GM21737 (cell line): ENCODE measurements at regions not wholly inside any gene's neighbourhood (a gene's known extent, or its start where the extent isn't known, plus 50 kb on each side); places are given as distances from the start of the nearest gene placed in this dataset.
A peak's percentile ranks its signal among the peaks of the same experiment; 100 is the strongest.
"Not testable (repeated sequence)": the region's sequence is repeated elsewhere in the genome, so short reads cannot be mapped to it uniquely, and the experiment has no call there.

Source experiments
- ATAC-seq: cut with Tn5 transposase; IDR thresholded peaks from one replicate; pipeline ENCODE4 v1.9.1; 2021; ENCODE audit warnings: mild to moderate bottlenecking, moderate library complexity; ENCODE audit not compliant: unreplicated experiment

DNA sequence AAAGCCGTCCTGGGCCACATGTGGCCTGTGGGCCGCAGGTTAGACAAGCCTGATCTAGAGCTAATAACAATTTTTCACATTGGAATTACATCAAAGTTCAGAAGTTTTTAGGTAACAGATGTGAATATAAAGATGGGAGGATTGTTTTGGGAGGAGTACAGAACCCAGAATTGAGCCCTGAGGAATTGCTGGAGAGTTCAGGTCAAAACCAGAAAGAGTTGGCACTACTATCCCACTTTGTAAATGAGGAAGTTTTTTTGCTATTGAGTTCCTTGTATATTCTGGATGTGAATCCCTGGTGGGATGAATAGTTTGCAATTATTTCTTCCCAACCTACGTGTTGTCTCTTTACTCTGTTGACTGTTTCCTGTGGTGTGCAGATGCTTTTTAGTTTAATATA is 109.5 kb upstream of the LIPC start:
- no peak for ATAC-seq

DNA sequence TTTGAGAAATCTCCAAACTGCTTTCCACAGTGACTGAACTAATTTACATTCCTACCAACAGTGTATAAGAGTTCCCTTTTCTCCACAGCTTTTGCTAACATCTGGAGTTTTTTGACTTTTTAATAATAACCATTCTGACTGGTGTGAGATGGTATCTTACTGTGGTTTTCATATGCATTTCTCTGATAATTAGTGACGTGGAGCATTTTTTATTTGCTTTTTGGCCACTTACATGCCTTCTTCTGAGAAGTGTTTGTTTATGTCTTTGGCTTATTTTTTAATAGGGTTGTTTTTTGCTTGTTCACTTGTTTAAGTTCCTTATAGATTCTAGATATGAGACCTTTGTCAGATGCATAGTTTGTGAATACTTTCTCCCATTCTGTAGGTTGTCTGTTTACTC is 108.5 kb upstream of the LIPC start:
- not testable (repeated sequence) for ATAC-seq

DNA sequence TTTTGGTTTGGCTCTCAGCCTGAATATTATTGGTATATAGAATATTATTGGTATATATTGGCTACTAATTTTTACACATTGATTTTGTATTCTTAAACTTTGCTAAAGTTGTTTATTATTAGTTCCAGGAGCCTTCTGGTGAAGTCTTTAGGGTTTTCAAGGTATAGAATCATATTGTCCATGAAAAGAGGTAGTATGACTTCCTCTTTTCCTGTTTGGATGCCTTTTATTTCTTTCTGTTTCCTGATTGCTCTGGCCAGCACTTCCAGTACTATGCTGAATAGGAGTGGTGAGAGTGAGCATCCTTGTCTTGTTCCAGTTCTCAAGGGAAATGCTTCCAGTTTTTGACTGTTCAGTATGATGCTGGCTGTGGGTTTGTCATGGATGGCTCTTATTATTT is 107.3 kb upstream of the LIPC start:
- no peak for ATAC-seq

DNA sequence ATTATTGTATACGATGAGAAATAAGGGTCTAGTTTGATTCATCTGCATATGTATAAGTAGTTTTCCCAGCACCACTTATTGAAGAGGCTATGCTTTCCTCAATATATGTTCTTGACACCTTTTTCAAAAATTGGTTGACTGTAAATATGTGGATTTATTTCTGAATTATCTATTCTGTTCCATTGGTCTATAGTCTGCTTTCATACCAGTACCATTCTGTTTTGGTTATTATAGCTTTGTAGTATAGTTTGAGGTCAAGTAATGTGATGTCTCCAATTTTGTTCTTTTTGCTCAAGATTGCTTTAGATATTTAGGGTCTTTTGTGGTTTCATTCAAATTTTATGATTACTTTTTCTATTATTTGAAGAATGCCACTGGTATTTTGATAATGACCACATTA is 103.8 kb upstream of the LIPC start:
- ATAC-seq, result no peak

DNA sequence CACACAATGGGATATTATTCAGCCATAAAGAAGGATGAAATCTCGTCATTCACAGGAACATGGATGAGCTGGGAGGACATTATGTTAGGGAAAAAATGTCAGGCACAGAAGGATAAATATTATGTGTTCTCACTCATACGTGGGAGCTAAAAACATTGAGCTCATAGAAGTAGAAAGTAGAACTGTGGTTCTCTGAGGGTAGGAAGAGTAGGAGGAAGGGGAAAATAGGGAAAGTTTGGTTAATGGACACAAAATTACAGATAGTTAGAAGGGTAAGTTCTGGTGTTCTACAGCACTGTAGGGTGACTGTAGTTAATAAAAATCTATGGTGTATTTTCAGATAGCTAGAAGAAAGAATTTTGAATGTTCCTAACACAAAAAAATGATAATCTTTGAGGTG is 102.6 kb upstream of the LIPC start:
- ATAC-seq, result no peak

DNA sequence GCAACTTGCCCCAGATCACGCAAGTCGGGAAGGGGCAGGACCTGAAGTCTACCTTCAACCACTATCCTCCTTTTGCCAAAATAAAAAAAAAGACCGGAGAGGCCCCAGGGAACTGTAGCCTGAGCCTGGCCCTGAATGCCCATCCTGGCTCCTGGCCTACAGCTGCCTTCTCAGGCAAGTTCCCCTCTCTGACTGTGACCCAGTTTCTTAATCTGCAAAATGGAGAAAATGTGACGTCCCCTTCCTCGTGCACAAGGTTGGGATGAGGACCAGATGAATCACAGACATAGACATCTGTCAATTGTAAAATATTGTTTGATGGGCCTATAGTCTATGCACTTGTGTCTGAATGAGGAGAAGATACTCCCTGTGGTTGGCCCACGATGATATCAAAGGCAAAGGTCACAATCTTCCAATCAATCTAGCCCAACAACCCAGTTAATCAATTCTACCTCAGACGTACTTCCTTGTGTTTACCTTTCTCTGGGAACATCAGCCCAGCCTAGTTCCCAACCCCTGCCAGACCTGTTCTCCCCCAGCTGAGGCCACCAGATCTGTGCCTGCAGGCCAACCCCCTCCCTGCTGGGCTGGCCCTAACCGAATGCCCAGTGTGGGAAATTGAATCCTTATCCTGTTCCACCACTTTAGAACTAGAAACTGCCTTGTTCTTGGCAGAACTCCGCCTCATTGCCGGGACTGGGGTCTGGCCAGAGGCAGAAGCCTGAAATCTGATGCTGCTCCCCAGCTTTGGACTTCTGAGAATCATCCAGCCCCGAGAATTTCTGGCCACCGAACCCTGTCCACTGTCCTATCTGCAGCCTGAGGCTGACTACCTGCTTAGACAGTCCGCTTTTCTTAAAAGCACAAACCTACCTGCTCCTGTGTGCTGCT is 101.8 kb upstream of the LIPC start:
- ATAC-seq, result no peak

DNA sequence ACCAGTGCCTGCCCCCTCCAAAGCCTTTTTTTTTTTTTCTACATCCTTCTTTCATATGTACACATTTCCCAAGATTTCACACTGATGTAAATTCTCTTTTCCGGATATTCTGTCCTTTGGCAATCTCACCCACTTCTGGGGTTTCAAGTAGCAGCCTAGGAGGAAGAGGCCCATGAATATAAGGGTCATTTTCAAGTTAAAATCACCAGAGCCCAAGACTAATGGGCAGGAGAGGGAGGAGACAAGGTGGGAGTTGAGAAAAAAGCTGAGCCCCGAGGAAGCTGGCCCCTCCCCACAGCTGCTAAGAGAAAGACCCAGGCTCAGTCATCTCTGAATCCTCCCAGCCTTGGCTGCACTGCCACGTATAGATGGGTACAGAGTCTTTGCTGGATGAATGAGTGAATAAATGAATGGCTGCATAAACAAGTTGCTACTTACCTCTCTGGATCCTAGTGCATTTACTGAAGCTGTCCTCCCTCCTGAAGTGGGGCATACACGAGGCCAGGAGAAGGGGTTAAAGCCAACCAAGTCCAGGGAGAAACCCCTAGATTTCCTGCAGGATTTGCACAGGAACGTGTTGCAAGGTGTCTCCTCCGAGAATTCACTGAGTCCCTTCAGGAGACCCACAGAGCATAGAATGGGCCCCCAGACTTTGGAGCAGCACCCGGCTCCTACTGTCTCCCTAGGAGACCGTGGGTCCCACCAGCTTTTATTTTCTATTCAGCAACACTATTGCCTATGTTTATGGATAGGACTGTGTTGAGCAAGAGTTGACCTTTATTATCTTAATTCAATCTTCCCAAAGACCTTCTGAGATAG is 100.8 kb upstream of the LIPC start:
- ATAC-seq, result no peak

DNA sequence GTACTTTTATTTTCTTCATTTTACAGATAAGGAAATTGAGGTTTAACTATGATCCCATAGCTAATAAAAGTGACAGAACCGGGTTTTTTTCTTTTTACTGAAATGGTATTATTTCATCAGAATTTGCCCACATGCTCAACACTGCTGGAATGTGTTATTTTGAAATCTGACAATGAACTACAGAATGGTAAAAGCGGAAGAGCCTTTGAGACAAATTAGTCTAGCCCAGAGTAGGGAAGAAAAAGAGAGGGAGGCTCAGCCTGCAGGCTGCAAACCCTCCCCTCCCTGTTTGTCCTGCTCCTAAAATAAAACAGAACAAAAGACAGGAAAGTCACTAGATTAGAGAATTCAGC is 100.3 kb upstream of the LIPC start:
- no peak for ATAC-seq

DNA sequence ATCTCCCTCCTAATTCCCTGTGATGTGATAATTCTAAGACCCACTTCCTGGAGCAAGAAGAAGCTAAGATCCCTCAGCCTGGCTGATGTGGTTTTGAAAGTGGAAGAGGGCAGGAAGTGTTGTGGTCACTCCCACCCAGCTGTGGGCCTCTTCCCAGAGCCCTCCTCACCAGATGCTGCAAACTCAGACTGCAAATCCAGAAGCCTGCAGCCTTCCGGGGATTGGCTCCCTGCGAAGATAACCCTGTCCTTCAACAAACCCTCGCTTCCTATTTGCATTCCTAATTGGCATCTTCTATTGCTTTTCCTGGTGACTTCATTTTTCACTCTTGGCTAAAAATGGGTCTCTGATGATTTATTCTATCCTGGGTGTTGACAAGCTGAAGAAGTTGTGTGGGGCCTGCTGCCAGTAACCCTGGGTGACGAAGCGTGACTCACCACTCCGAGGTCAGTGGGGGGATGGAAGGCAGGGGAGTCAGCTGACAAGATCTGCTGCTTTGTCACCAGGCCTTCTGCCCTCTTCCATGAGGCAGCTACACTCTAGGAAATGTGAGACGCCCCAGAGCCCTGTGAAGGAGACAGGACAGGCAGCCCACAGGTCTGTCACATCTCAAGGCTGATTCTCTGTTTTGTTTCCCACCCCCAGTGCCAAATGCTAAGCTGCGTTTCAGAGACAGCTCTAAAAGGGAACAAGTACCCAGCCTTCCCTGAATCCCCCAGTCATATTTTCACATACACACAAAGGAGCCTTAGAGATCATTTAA is 99.7 kb upstream of the LIPC start:
- peak; percentile 82 for ATAC-seq

DNA sequence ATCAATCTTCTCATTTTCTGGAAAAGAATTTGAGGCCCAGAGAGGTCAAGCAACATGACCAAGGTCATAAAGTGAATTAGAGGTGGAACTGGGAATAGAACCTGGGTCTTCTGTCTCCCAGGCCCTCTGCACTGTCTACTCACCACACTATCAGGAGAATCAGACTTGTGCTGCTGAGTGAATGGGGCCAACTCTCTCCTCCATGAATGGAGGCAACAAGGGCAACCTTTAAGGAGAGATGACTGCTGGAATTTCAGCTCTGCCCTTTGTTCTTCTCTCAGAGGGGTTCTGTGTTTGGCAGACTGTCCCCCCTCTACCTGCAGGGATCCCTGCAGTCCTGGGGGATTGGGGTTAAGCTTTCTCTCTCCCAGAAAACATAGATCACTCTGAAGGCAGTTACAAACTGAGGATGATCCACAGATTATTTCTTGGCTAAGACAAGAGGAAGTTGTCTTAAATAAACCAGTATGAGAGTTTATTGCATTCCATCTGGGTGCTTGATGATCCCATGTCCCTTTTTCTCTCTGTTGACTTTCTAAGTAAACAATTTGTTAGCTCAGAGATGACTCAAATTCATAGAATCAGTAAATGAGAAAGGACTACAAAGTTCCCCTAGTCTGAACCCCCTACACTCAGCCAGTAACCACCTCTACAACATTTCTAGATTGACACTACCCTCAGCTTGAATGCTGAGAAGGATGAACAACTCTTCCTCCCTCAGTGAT is 99.0 kb upstream of the LIPC start:
- ATAC-seq, result no peak

DNA sequence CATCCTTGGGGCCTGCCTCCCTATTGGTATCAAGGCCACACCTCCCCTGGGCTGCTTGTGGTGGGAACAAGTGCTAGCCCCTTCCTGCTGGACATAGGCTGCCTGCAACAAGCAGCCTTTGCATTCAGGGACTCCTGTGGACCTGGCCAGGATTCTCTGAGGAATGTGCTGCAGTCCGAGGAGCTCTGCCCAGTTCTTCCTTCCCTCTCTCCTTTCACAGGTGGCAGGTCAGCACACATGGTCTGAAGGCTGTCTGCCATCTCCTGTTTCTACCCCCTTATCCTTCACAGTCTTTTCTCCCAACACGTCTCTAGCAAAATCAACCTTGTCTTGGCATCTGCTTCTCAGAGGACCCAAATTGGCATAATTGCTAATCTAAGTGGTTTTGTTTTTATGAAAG is 97.0 kb upstream of the LIPC start:
- no peak for ATAC-seq

DNA sequence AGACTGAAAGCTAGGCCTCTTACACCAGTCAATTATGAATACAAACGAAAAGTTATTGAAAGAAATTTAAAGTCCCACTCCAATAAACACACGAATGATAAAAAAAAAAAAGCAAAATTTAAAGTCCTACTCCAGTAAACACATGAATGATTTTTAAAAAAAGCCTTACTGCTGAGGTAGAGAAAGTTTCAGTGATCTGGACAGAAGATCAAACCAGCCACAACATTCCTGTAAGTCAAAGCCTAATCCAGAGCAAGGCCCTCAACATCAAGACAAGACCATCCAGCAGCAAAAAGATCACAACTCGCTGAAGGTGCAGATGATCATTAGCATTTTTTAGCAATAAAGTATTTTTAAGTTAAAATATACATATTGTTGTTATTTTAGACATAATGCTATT is 95.6 kb upstream of the LIPC start:
- ATAC-seq, result no peak

DNA sequence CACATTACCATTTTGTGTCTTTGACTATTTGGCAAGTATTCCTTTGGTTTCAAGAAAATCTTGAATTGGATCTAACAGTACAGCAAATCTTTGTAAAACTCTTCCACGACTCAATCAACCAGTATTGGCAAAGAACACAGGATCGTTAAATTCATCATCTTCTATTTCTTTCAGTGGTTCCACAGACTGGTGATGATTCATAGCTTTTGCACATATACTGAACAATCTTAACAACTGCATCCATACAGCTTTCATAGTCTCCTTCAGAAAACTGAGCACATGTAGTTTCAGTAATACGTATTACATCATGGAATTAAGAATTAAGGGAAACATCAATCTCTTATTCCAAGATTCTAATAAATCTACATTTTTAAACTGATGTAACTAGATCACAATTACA is 91.6 kb upstream of the LIPC start:
- no peak for ATAC-seq

DNA sequence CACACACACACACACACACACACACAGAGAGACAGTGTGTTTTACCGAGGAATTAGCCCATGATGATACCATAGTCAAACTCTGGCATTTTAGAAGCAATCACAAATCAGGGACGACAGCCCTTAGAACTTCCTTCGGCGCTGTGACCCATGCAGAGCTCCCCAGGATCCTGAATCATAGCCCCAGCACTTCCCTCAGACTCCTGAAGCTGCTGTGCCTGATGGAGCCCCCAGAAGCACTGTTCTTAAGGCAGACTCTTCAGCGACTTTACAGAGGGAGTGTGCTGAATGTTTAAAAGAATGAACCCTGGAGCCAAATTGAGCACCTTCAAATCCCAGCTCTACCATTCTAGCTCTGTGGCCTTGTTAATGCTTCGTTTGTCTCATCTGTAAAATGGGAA is 89.3 kb upstream of the LIPC start:
- no peak for ATAC-seq

DNA sequence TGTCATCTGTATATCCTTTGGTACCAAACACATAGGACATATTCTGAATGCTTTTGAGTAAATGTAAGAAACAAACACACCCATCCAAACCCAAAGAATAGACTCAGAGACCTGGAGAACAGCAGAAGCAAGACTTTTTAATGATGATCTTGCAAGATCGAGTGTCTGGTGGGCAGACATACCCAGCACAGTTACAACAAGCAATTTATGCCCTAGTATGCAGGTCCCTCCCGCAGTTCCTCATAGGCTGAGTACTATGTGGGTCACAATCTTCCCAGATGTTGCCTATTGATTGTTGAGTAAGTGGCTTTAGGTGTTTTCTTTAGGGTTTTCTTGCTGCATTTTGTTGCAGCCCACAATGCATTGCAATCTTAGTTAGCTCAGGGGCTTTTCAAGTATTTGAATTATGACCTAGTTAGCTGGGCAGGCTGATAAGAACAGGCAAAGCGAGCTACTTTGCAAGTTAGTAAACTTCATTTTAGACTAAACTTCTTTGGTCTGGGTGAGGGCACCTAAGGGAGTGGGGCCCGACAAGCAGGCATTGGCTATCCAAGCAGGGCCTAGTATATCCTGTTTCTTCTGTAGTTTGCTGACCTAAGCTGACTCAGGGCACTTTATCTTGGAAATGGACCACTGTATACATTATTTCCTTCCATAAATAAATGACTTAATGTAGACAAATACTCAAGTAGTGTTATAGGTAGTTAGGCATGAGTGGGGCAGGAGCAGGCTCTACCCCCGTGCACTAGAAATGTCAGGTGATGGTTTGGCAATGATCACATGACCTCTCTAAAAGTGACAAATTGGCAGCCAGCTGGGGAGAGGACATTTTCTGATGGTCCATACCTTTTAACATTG is 87.3 kb upstream of the LIPC start:
- no peak for ATAC-seq

DNA sequence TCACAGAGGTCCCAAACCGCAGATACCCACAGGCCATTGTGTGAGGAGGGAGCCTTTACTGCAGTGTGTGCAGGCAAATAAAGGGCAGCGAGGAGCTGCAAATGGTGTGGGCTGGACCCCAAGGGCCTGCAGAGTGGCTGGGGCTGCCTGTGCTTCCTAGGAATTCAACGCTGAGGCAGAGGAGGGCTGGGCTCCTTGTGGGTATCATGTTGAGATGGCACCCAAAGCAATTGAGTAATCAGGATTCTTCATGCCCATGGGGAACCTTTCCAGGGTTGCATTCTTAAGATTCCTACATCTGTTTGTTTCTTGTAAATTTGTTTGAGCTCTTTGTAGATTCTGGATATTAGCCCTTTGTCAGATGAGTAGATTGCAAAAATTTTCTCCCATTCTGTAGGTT is 85.4 kb upstream of the LIPC start:
- ATAC-seq, result no peak

DNA sequence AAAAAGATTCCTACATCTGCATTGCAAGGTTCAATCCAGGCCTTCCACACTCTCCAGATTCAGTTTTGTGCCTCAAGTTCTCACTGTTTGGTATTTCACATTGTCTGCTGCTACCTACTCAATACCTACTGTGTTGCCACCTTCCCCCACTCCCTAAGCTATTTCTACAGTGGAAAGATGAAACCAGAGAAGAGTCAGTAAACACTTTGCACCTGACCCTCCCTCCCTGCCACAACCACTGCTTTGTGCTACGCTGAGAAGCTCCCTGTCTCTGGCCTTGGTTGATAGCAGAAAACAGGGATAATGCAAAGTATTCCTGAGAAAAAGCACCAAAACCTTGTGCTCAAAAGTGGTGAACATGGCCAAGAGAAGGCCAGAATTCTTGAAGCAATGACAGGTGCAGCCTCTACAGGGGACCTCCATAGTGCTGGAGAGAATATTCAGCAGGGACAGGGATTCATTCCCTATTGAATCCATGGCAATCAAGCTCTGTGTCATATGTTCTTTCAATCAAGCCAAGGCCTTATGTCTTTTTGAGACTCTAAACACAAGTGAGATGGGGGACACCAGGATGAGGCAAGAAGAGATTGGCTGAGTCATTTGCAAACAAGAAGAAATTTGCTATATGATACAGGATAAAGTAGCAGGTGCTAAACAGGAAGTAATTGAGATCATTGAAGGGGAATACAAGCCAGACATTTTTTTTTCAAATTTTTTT is 83.5 kb upstream of the LIPC start:
- no peak for ATAC-seq

DNA sequence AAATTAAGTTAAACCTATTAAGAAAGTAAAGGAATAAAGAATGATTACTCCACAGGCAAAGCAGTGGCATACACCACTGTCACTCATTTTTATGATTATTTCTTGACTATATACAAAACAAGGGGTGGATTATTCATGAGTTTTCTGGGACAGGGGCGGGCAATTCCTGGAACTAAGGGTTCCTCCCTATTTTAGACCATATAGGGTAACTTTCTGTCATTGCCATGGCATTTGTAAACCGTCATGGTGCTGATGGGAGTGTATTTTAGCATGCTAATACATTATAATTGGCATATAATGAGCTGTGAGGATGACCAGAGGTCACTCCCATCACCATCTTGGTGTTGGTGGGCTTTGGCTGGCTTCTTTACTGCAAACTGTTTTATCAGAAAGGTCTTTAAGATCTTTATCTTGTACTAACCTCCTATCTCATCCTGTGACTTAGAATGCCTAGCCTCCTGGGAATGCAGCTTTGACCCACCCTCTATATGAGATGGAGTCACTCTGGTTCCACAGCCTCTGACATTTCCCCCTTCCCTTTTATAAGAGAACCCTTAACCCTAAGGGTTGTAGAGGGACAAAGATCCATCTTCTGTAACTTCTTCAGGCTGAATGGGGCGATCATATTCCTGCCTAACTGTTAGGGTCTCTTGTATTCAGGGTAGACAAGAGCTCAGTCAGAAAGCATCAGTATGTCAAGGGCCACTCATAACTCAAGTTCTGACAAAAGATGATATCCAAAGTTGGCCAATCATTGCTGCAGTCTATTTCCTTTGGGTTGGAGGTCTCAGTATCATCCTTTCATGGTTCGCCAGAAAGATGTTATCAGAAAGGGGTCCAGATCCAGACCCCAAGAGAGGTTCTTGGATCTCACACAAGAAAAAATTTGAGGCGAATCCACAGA is 79.5 kb upstream of the LIPC start:
- ATAC-seq, result no peak
